Adrenal gland (tissue), 9 donors: ENCODE measurements at regions not wholly inside any gene's neighbourhood (a gene's known extent, or its start where the extent isn't known, plus 50 kb on each side); places are given as distances from the start of the nearest gene placed in this dataset.

Source experiments
- DNase-seq, 7 donors: peaks; one replicate each; pipeline ENCODE4 v3.0.0-alpha.2; 2019 to 2020
- H3K27ac ChIP-seq, 5 donors: fragments of 200-600 bp; sonication (generic) in 4 of 5; 1 replicate in 3 of 5; 2 replicates in 2 of 5; pipeline versions ENCODE4 v1.5.1 to v1.8.0; 2016 to 2020; ENCODE audit warnings: mild to moderate bottlenecking in 1 of 5
- H3K27me3 ChIP-seq: fragments of 200-600 bp; 2 replicates; pipeline ENCODE4 v1.8.0; 2021
- H3K36me3 ChIP-seq, 2 donors: fragments of 200-600 bp; replicated peaks in 1 of 2; 1 replicate in 1 of 2; 2 replicates in 1 of 2; pipeline versions ENCODE4 v1.5.1 to v1.8.0; 2018 to 2022
- H3K4me1 ChIP-seq, 2 donors: fragments of 200-600 bp; replicated peaks in 1 of 2; 1 replicate in 1 of 2; 2 replicates in 1 of 2; pipeline versions ENCODE4 v1.5.1 to v1.8.0; 2018 to 2021
- H3K4me3 ChIP-seq, 4 donors: fragments of 200-600 bp; sonication (generic) in 3 of 4; one replicate each; pipeline ENCODE4 v1.5.1; 2016 to 2018
- H3K9me3 ChIP-seq, 3 donors: fragments of 200-600 bp; sonication (generic) in 1 of 3; replicated peaks in 1 of 3; 1 replicate in 2 of 3; 2 replicates in 1 of 3; pipeline versions ENCODE4 v1.5.1 to v1.8.0; 2016 to 2021
- CTCF ChIP-seq, 6 experiments: fragments of 450-650 bp in 4 of 6; fragments of 200-600 bp in 2 of 6; sonication (generic) in 1 of 6; IDR thresholded peaks; 1 replicate in 5 of 6; 2 replicates in 1 of 6; pipeline versions ENCODE4 v1.5.1 to v1.8.0; 2016 to 2021; ENCODE audit warnings: antibody characterized with exemption in 6 of 6, mild to moderate bottlenecking in 2 of 6, moderate library complexity in 1 of 6
- POLR2A ChIP-seq, 2 donors: fragments of 450-650 bp; IDR thresholded peaks; one replicate each; pipeline ENCODE4 v1.6.1; 2017; ENCODE audit warnings: antibody characterized with exemption in 2 of 2, mild to moderate bottlenecking in 2 of 2, moderate library complexity in 1 of 2
- WGBS, 4 donors: extraction: QIAGEN DNeasy Blood & Tissue Kit in 2 of 4; methylation state at CpG; one replicate each; pipeline versions ENCODE4 v1.1.5 to v1.1.7; 2013 to 2017; 5-methylcytosine and 5-hydroxymethylcytosine counted together
- intact Hi-C, 2 donors: fragments of 100-400 bp; cut with DNase I; formaldehyde crosslinking; loops; one replicate each; pipeline versions ENCODE4 v1.14.1 to v1.15.0; 2022 to 2023
- donor health status: healthy with polysubstance abuse.
- donor health status: Bipolar disorder and iron deficiency.
- donor health status: DM: yes; HTN: yes; CAD: no.
- donor health status: DM: no; HTN: no; CAD: no.
- donor health status: DM: no; HTN: no; CAD: no.

GRCh38 chr19:20858218-20858617 lies 64.8 kb upstream of the ZNF85 start:
- no peaks in the 10 kb centered on the region for H3K9me3 ChIP-seq
- H3K4me1 ChIP-seq, result no peaks in the 10 kb centered on the region
- no peak for DNase-seq
- WGBS, 4 donors, result 85 to 91% (median 88%) methylated on average over 3 of the region's 3 CpGs
- H3K36me3 ChIP-seq, result no peaks in the 10 kb centered on the region
- no peaks in the 10 kb centered on the region for H3K27me3 ChIP-seq
- intact Hi-C loops, result no loop called here
- no peak overlapping the region for H3K4me3 ChIP-seq
- H3K27ac ChIP-seq, result no peak overlapping the region
- TF ChIP-seq CTCF (IDR thresholded peaks at IDR 0.05), result no peak

- Histone ChIP-seq H3K9me3 (no peaks in the 10 kb centered on the region), H3K4me1 (no peaks in the 10 kb centered on the region), H3K27me3 (no peaks in the 10 kb centered on the region), H3K27ac (no peak overlapping the region), H3K4me3 (no peak overlapping the region), H3K36me3 (no peaks in the 10 kb centered on the region)
- no peak for DNase-seq
- 81 to 90% (median 83%) methylated on average over 3 to 4 of the region's 4 CpGs for WGBS, 4 donors
- TF ChIP-seq CTCF (IDR thresholded peaks at IDR 0.05), result no peak
- TF ChIP-seq POLR2A (IDR thresholded peaks at IDR 0.05), result no peak
- intact Hi-C loops, result no loop called here
Measured at GRCh38 chr19:20858861-20859260, 64.2 kb upstream of the ZNF85 start.

GRCh38 chr19:20860339-20860738 lies 62.7 kb upstream of the ZNF85 start:
- intact Hi-C loops, result no loop called here
- no peaks in the 10 kb centered on the region for H3K27me3 ChIP-seq
- H3K9me3 ChIP-seq, result no peaks in the 10 kb centered on the region
- DNase-seq, result no peak
- no peak overlapping the region for H3K27ac ChIP-seq
- 75 to 89% (median 79%) methylated on average over 7 of the region's 7 CpGs for WGBS, 4 donors
- no peaks in the 10 kb centered on the region for H3K4me1 ChIP-seq
- H3K36me3 ChIP-seq, result no peaks in the 10 kb centered on the region
- H3K4me3 ChIP-seq, result no peak overlapping the region
- no peak for TF ChIP-seq CTCF (IDR thresholded peaks at IDR 0.05)
- TF ChIP-seq POLR2A (IDR thresholded peaks at IDR 0.05), result no peak

- Histone ChIP-seq H3K4me3 (no peak overlapping the region), H3K27ac (no peak overlapping the region), H3K27me3 (no peaks in the 10 kb centered on the region), H3K36me3 (no peaks in the 10 kb centered on the region), H3K9me3 (no peaks in the 10 kb centered on the region), H3K4me1 (no peaks in the 10 kb centered on the region)
- DNase-seq, result peak in 1 of 7 donors; percentile 0
- 77 to 90% (median 85%) methylated on average over 2 to 6 of the region's 6 CpGs for WGBS, 4 donors
- TF ChIP-seq CTCF (IDR thresholded peaks at IDR 0.05), result no peak
- TF ChIP-seq POLR2A (IDR thresholded peaks at IDR 0.05), result no peak
- intact Hi-C loops, result no loop called here
Measured at GRCh38 chr19:20863176-20863575, 59.9 kb upstream of the ZNF85 start.
